ENCODE measurements at regions not wholly inside any gene's neighbourhood (a gene's known extent, or its start where the extent isn't known, plus 50 kb on each side); places are given as distances from the start of the nearest gene placed in this dataset.

DNA sequence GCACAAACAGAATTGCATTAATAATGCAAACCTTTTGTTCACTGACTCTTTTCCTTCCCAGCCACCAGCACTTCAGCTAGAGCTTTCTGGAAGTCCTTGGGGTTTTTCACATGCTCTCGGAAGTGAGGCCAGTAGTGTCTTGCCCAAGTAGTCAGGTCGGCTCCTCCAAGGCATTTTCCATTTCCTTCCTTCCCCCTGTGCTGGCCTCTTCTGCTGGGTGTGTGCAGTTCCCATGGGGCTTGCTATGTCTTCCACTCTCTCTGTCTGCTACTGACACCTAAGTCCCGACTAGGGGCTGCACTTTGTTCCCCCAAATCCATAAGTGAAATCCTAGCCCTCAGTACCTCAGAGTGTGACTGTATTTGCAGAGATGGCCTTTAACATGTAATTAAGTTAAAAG lies 175.6 kb upstream of the BMPER start:
- no peak for FAIRE-seq

DNA sequence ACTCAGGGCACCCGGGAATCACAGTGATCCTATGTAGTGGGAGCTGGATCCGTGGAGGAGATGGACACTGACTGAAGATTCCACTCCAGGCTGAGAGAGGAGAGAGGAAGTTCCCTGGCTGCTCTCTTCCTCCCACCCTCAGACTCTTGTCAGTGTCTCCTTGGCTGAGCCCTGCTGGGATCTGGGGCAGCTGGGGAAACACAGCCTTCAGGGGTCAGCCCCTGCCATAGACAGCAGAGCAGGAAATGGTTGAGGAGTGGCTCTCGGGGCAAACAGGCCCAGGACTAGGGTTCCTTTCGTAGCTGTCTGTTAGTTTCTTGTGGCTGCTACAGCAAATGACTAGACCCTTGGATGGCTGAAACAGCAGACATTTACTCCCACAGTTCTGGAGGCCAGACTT lies 174.4 kb upstream of the BMPER start:
- FAIRE-seq = no peak

DNA sequence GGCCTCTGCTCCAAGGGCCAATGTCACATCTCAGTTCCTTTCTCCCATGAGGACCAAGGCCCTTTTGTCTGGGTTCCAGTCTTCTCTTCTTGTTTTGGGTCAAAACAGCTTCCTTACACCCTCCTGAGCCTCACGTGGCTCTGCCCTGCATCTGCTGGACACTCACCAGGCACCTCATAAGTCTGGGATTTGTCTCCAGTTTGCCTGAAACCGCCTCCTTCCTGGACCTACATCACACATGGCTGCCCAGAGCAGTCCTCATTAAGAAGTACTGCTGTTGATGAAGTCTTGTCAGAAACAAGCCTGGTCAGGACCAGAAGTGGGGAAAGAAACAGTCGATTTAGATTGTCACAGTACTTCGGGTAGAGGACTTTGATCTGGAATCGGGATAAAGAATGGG lies 173.4 kb upstream of the BMPER start:
- no peak for FAIRE-seq

DNA sequence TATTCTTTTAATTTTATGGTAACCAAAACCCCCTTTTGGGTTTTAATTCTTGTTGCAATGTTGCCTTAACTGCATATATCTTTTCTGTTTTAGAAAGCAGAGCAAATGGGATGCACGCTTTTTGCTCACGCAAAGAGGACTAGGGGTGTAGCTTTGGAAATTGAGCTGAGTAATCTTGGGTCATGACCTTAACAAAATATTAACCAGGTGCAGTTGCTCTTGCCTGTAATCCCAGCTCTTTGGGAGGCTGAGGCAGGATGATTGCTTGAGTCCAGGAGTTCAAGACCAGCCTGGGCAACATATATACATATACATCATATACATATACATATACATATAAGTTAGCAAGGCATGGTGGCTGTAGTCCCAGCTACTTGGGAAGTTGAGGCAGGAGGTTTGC lies 172.9 kb upstream of the BMPER start:
- FAIRE-seq = no peak

DNA sequence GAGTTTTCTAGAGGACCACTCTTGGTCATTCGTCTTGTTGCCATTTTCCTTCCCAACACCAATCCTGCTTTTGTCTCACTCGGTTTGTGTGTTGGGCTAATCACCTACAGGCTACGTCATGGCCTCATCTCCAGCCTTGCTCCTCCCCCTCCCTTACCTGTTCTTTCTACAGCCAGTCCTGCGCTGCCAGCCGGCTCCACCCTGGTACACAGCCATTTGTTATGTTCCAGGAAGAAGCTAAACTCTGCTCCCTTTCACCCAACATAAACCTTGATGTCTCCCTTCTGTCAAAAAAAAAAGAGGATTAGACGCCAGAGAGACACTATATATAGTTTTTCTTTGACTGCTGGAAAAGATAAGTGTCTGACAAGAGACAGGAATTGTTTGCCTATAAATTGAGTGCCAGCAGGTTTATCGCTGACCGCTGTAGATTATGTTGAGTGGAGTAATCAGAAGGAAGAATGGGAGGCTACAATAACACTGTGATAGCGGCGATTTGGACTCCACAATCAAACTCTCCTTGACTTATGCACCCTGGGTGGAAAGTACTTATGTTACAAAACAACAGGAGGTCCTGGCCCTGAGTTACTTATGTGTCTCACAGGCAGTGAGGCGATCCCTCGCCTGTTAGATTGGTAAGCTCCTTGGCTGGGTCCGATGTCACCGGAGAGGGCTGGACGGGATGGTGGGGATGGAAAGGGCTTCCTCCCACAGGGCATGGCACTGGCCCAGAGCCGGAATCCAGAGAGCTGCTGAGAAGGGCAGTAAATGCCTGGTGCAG lies 171.3 kb upstream of the BMPER start:
- no peak for FAIRE-seq

DNA sequence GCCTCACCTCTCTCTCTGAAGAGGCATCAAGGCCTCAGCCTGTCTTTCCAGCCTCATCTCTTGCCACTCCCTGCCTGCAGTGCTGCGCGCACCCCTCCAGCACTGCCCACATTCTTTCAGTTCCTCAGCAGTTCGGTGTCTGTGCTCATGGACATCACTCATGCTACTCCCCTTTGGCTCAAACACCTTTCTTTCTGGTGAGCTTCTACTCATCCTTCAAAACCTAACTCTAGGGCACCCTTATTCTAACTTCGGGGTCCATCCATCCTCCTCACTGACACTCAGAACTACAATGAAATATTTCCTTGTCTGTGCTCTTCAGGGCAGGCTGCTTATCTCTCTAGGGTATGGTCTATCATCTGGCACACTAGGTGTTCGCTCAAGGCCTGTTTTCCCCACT lies 169.9 kb upstream of the BMPER start:
- FAIRE-seq = no peak

DNA sequence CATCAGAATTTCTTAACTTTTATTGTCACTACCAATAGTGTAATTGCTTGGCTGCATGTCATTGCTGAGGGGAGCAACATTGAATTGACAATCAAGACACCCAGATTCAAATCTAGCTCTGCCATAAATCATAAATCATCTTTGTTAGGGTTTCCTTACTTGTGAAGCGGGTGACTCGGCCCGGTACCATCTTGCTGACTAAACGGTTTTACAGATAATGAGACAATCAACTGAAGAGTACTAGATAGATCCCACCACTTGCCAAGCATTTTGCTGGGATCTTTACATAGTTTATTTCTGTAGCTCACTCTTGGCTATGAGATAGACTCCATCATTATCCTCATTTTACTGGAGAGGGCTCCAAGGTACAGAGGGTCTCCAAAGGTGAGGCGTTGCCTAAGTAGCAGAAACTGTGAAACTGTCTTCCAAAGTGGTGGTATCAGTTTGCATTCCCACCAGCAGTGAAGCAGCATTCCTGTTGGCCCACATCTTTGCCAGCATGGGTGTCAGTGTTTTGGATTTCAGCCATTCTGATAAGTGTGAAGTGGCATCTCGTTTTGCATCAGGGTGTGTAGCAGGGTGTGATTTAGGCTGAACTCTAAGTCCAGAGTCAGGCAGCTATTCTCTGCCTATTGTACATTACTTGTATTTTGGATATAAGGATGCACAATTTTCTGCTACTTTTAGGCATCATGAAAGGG lies 168.7 kb upstream of the BMPER start:
- FAIRE-seq = no peak

DNA sequence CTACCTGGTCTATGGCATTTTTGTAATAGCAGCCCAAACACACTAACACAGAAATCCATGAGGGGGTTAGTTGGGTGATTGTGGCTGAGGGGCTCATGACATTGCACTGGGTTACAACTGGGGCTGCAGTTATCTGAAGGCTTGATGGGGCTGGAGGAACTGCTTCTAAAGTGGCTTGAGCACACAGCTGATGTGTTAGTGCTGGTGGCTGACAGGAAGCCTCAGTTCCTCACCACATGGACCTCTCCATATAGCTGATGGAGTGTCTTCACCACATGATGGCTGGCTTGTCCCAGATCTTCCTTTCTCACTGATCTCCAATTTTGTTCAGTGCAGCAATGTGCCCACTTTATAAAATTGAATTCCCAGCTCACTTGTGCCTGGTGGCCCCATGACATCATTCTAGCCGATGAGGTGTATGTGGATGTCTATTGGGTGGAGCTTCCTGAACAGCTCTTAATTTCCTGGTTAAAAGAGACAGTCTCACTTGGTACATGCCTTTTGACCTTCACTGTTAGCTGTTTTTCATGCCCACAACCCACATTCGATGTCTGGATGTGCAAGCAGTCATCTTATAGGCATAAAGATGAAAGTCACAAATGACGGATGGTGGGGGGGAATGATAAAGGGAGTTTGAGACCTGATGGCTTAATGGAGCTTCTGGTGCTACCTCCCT lies 166.9 kb upstream of the BMPER start:
- FAIRE-seq = no peak

DNA sequence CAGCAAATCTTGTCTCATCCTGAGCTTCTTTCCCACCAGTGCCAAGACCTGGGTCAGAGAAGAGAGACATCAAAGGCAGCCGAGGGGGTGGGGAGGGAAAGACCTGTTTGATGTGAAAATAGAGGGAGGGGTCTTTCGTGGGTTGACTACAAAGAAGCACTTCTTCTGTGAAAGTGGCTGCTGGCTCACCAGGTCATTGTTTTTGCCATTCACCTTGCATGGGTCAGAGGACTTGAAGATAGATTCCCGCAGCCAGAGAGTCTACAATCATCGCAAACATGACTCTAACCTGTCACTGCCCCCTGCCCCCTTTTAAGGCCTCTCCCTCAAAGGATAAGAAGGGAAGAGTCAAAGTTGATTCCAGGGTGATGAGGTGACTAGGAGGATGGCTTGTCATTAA lies 166.1 kb upstream of the BMPER start:
- FAIRE-seq = no peak

DNA sequence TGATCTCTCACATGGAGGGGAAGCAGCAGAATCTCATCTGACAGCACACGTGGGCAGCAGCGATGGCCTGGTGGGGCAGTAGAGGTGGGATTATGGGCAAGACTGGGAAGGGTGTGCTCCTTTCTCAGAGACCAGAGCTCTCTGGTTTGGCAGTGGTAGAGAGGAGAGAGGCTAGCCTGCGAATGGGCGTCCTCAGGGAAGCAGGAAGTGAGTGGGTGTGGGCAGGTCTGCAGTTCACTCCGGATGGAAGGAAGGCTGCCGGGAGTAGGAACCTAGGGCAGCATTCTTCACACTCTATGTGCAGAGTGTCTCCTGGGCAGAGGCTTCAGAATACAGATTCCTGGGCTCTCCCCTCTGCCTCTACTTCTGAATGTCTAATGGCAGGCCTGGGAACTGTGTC lies 162.8 kb upstream of the BMPER start:
- FAIRE-seq = no peak

DNA sequence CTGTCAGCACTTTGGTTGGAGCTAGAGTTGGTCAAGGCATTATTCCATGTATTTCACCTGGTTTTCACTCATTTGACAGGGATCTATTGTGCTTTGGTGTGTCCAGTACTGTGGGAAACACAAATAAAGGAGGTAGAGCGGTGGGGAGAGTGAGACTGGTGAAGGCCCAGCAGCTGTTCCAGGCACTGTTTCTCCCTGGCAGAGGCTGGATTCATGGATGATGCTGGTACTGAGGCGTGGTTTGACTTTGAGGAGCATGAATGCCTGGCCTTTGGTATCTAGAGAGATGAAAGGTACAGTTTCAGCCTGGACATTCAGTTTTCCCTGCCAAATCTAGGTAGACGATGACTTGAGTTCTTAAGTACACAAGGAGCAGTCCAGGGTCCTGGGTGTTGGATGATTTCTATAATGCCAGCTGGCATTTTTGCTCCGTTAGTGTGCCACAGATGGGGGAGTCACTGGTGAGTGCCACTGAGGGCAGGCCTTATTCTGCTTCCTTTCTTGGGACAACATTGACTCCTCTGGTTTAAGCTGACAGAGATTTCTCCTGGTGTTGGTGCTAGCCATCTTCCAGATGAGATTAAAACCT lies 162.2 kb upstream of the BMPER start:
- FAIRE-seq = no peak

DNA sequence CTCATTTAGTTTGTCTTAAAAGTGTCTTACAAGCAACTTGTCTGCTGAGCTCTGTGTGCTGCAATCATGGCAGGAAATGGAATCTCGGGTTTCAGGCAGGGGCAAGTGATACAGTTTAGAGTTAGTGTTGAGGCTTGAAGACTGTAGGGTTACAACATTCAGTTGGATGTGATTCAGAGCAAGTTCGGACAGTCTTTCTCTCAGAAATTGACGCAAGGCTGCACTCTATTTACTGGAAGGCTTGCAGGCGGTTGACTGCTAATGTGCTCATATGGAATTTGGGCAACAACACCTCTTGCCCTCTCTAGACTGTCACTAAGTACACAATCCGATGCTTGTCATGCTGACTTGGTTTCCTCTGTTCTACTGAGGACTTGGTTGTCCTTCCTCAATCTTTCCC lies 161.7 kb upstream of the BMPER start:
- no peak for FAIRE-seq

DNA sequence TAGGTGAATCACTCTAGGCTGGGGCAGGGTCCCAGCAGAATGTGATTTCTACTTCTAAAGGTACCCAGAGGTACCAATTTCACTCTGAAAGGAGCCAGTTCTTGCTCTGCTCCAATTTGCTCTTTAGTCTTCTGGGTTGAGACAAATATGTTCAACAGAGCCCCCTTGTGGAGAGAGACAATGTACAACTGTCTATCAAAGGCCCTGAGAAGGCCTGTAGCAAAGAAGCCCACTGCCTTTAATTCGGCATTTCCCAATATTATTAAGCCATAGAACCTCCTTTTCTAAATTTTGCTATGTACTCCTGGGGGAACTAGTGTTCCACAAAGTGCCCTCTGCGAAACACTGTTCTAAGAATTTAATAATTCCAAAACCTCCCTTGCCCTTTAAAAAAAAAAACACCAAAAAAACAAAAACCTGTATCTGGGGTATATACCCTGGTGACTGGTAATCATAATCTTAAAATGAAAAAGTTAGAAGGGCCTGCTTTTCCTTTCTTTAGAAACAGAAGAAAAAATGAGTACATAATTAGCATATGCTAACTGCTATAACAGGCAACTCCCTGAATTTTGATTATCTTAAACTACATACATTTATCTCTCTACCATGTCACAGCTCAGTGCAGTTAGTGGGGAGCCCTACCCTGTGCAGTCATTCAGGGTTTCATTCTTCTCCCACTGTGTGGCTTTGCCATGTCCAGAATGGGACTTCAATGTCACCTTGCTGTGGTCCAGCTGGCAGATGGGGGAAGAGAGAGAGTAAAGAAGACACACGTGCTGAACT lies 160.9 kb upstream of the BMPER start:
- FAIRE-seq = no peak

DNA sequence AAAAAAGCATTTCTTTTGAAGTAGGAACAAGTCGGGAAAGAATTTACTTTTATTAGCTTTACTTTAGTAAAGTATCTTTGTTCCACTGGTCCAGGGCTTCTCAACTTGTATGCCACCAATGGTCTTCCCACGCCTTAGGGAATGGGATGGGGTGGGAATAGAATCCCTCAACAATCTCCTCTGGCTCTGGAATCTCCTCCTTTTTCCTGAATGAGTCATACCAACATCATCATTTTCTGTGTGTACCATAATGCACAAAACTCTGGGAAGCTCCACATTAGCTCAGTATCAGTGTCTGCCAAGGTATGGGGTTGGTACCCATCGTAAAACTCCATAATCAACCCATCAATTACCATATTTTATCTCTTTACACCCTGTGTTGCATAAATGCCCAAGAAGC lies 159.4 kb upstream of the BMPER start:
- no peak for FAIRE-seq

DNA sequence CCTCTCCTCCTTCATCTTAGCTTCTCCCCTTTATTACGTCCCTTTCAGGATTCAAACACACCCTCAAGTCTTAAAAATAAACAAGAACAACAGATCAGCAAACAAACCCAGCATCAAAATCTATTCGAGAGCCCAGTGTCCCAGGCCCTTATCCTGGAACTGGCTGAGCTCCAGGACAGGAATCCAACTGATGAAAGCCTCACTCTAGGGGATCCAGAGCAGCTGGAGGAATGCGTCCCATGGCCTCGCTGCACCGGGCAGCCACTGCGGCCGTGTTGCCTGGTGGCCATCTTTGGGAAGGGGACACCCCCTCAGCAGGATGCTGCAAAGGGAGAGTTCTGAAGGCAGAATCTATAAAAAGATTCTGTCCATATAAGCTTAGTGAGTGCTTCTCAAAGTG lies 156.5 kb upstream of the BMPER start:
- no peak for FAIRE-seq

DNA sequence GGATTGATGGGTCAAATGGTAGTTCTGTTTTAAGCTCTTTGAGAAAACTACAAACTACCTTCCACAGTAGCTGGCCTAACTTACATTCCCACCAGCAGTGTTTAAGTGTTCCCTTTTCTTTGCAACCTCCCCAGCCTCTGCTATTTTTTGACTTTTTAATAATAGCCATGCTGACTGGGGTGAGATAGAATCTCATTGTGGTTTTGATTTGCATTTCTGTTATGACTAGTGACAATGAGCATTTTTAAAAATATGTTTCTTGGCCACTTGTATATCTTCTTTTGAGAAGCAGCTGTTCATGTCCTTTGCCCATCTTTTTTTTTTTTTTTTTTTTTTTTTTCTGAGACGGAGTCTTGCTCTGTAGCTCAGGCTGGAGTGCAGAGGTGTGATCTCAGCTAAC lies 155.2 kb upstream of the BMPER start:
- no peak for FAIRE-seq

DNA sequence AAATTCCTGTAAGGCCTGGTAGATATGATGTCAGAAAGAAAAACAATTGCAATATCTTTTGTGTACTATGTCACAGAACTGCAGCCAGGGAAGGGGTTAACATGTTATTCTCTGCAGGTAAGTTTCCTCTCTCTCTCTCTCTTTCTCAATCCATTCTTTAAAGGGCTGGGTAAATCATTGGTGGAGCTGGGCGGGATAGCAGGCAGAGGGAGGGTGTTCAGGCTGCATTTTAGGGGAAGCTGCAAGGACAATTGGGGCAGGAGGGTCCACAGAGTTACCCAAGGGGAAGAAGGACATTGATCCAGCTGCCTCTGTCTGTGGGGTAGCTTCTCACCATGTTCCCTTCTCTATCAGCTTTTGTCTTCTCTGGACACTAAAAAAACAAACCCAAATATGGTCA lies 153.9 kb upstream of the BMPER start:
- no peak for FAIRE-seq

DNA sequence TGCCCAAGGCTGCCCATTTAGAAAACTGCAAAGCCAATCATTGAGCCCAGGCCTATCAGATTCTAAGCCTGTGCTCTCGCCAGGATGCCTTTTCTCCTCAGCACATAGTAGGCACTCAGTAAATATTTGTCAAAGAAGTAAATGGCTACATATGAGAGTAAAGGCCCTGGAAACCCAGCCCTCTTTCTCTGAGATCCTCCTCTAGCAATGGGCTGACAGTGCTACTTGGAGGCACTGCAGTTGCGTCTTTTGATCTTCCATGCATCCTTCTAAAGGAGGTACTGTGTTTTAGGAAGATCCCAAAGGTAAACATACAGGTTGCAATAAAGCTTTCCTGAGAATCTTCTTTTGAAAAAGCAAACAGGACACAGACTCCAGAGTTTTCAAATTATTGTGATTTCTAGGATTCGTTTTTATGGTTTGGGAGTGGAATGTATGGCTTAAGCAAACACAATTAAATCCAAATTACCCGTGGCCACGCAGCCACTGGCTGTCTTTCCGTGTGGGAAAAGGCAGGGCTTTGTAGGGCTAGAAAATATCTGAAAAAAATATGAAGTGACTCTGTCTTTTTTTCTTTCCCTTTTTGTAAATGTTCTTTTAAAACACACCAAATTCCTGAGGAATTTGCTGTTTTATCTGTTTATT lies 151.3 kb upstream of the BMPER start:
- FAIRE-seq = no peak

DNA sequence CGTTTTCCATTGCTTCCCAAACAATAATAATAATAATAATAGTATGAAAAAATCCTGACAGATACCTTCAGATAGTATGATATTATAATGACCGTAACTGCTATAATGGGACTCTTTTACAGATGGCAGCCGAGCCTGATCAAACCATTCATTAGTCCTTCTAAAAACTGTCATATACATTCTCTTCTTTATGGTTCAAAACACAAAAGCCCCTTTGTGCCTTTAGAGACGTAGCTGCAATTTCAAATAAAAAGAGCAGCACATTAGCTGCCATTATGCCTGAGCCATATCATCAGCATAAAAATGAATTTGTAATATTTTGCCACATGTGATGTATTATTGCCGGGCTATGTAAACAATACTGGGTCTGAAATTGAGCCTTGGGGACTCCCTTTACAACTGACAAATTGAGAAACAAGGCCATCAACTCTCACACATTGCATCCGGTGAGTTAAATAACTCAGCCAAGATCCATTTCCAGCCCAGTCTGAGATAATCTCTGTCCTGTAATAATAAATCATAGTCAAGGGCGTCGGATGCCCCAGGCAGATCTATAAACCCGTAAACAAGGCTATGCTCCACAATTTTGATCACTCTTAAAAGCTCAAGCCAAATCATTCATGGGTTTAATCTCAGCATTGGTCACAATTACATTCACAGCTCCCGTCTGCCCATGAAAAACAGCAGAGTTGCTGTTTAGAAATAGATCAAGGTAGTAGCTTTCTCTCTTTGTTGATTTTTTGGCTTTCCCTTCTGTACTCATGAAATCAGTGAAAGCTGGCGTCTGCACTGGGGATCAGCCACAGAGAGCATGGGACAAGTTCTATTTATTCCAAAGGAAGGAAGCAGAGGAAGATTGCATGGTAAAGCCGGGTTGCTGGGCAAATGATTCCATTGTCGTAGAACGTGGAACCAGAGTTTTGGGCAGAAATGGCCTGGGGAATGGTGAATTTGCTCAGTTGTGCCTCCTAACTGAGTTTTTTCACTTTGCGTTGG lies 150.1 kb upstream of the BMPER start:
- FAIRE-seq = no peak

DNA sequence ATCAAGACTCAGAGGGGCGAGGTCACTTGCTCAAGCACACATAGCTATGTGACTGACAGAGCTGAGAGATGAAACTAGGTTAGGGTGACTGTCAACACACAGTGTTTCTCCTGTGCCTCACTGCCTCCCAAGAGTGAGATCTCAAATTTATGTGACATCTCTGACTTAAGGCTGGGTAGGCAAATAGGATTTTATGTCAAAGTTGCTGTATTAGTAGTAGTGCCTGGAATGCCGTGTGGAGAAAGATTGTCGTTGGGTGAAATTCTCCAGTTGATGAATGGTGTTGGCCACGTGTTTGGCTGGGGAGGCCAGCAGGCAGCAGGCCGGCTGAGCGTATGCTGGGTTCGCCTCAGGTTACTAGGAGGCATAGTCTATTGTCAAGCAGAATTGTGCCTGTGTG lies 148.3 kb upstream of the BMPER start:
- no peak for FAIRE-seq

DNA sequence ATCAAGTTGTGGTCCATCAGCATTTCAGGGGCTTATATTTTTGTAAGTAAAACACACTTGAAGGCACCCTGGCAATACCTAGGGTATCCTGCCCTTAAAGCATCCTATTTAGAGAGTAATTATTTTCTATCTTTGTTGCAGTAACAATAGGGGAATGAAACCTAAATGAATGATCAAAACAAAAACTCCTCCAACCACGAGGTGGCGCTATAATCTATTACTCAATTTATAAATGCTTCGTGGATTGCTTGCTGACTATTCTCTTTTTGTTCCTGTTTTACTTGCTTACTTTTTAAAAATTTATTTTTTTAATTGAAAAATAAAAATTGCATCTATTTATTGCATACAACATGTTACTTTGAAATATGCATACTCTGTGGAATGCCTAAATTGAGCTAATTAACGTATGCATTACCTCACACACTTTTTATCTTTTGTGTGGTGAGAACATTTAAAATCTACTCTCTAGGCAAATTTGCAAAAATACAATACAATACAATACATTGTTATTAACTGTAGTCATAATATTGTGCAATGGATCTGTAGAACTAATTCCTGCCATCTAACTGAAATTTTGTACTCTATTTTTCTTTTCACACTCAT lies 147.7 kb upstream of the BMPER start:
- FAIRE-seq = peak; percentile 74
